ENCODE measurements at regions not wholly inside any gene's neighbourhood (a gene's known extent, or its start where the extent isn't known, plus 50 kb on each side); places are given as distances from the start of the nearest gene placed in this dataset.

GRCh38 chr2:240245706-240246105, 105.2 kb upstream of the OTOS start:
- no peaks in the 10 kb centered on the region for H4K20me1 ChIP-seq (ENCODE audit: insufficient read depth, low read depth, low read length)
- H3K36me3 ChIP-seq (ENCODE audit: insufficient read depth, low read length): no peaks in the 10 kb centered on the region
- no peak overlapping the region for H2AFZ ChIP-seq (ENCODE audit: low read length)
- H3K27ac ChIP-seq (ENCODE audit: low read length): no peak overlapping the region
- no peak overlapping the region for H3K4me3 ChIP-seq (ENCODE audit: low read length)
- H3K4me2 ChIP-seq (ENCODE audit: low read depth, low read length, poor library complexity, severe bottlenecking): no peak overlapping the region
- no peaks in the 10 kb centered on the region for H3K4me1 ChIP-seq (ENCODE audit: low read length)
- no peaks in the 10 kb centered on the region for H3K9me3 ChIP-seq (ENCODE audit: low read length)
- no peaks in the 10 kb centered on the region for H3K79me2 ChIP-seq (ENCODE audit: low read length)
- H3K27me3 ChIP-seq (ENCODE audit: low read length): no peaks in the 10 kb centered on the region
- no peaks in the 10 kb centered on the region for H3K9me2 ChIP-seq (replicated peaks; ENCODE audit: insufficient read depth, low read length)
- no peak overlapping the region for H3K9ac ChIP-seq (ENCODE audit: low read length)
- no peak for DNase-seq

GRCh38 chr2:240246173-240246820, 105.8 kb upstream of the OTOS start:
- Histone ChIP-seq H3K9me3 (ENCODE audit: low read length) (no peaks in the 10 kb centered on the region), H3K9me2 (replicated peaks; ENCODE audit: insufficient read depth, low read length) (no peaks in the 10 kb centered on the region), H3K4me3 (ENCODE audit: low read length) (no peak overlapping the region), H3K4me2 (ENCODE audit: low read depth, low read length, poor library complexity, severe bottlenecking) (no peak overlapping the region), H3K79me2 (ENCODE audit: low read length) (no peaks in the 10 kb centered on the region), H3K27ac (ENCODE audit: low read length) (no peak overlapping the region), H3K36me3 (ENCODE audit: insufficient read depth, low read length) (no peaks in the 10 kb centered on the region), H3K4me1 (ENCODE audit: low read length) (no peaks in the 10 kb centered on the region), H3K27me3 (ENCODE audit: low read length) (no peaks in the 10 kb centered on the region), H4K20me1 (ENCODE audit: insufficient read depth, low read depth, low read length) (no peaks in the 10 kb centered on the region), H3K9ac (ENCODE audit: low read length) (no peak overlapping the region), H2AFZ (ENCODE audit: low read length) (no peak overlapping the region)
- DNase-seq: no peak

- Histone ChIP-seq H3K79me2 (ENCODE audit: low read length) (no peaks in the 10 kb centered on the region), H3K9me3 (ENCODE audit: low read length) (no peaks in the 10 kb centered on the region), H2AFZ (ENCODE audit: low read length) (no peak overlapping the region), H3K4me2 (ENCODE audit: low read depth, low read length, poor library complexity, severe bottlenecking) (no peak overlapping the region), H3K36me3 (ENCODE audit: insufficient read depth, low read length) (no peaks in the 10 kb centered on the region), H4K20me1 (ENCODE audit: insufficient read depth, low read depth, low read length) (no peaks in the 10 kb centered on the region), H3K4me3 (ENCODE audit: low read length) (no peak overlapping the region), H3K4me1 (ENCODE audit: low read length) (no peaks in the 10 kb centered on the region), H3K27me3 (ENCODE audit: low read length) (no peaks in the 10 kb centered on the region), H3K9ac (ENCODE audit: low read length) (no peak overlapping the region), H3K9me2 (replicated peaks; ENCODE audit: insufficient read depth, low read length) (no peaks in the 10 kb centered on the region), H3K27ac (ENCODE audit: low read length) (no peak overlapping the region)
- DNase-seq: no peak
These were observed 106.9 kb upstream of the OTOS start for GRCh38 chr2:240247241-240247867.

- H2AFZ ChIP-seq (ENCODE audit: low read length): no peak overlapping the region
- no peaks in the 10 kb centered on the region for H3K9me3 ChIP-seq (ENCODE audit: low read length)
- no peak overlapping the region for H3K27ac ChIP-seq (ENCODE audit: low read length)
- H3K4me2 ChIP-seq (ENCODE audit: low read depth, low read length, poor library complexity, severe bottlenecking): no peak overlapping the region
- H3K9me2 ChIP-seq (replicated peaks; ENCODE audit: insufficient read depth, low read length): no peaks in the 10 kb centered on the region
- no peaks in the 10 kb centered on the region for H3K4me1 ChIP-seq (ENCODE audit: low read length)
- no peaks in the 10 kb centered on the region for H3K27me3 ChIP-seq (ENCODE audit: low read length)
- H3K4me3 ChIP-seq (ENCODE audit: low read length): no peak overlapping the region
- H3K9ac ChIP-seq (ENCODE audit: low read length): no peak overlapping the region
- no peaks in the 10 kb centered on the region for H3K79me2 ChIP-seq (ENCODE audit: low read length)
- no peak for DNase-seq
- no peaks in the 10 kb centered on the region for H4K20me1 ChIP-seq (ENCODE audit: insufficient read depth, low read depth, low read length)
- no peaks in the 10 kb centered on the region for H3K36me3 ChIP-seq (ENCODE audit: insufficient read depth, low read length)
These were observed 107.6 kb upstream of the OTOS start for GRCh38 chr2:240247868-240248720.

GRCh38 chr2:240248721-240249422, 108.4 kb upstream of the OTOS start:
- Histone ChIP-seq H3K4me3 (ENCODE audit: low read length) (no peak overlapping the region), H3K9ac (ENCODE audit: low read length) (no peak overlapping the region), H3K4me2 (ENCODE audit: low read depth, low read length, poor library complexity, severe bottlenecking) (no peak overlapping the region), H3K9me2 (replicated peaks; ENCODE audit: insufficient read depth, low read length) (no peaks in the 10 kb centered on the region), H3K27ac (ENCODE audit: low read length) (no peak overlapping the region), H3K36me3 (ENCODE audit: insufficient read depth, low read length) (no peaks in the 10 kb centered on the region), H2AFZ (ENCODE audit: low read length) (no peak overlapping the region), H3K27me3 (ENCODE audit: low read length) (no peaks in the 10 kb centered on the region), H3K79me2 (ENCODE audit: low read length) (no peaks in the 10 kb centered on the region), H4K20me1 (ENCODE audit: insufficient read depth, low read depth, low read length) (no peaks in the 10 kb centered on the region), H3K9me3 (ENCODE audit: low read length) (no peaks in the 10 kb centered on the region), H3K4me1 (ENCODE audit: low read length) (no peaks in the 10 kb centered on the region)
- no peak for DNase-seq

GRCh38 chr2:240249423-240250149, 109.1 kb upstream of the OTOS start:
- Histone ChIP-seq H3K9me3 (ENCODE audit: low read length) (no peaks in the 10 kb centered on the region), H3K4me2 (ENCODE audit: low read depth, low read length, poor library complexity, severe bottlenecking) (no peak overlapping the region), H3K4me1 (ENCODE audit: low read length) (no peaks in the 10 kb centered on the region), H3K9me2 (replicated peaks; ENCODE audit: insufficient read depth, low read length) (no peaks in the 10 kb centered on the region), H3K36me3 (ENCODE audit: insufficient read depth, low read length) (no peaks in the 10 kb centered on the region), H3K79me2 (ENCODE audit: low read length) (no peaks in the 10 kb centered on the region), H2AFZ (ENCODE audit: low read length) (no peak overlapping the region), H3K4me3 (ENCODE audit: low read length) (no peak overlapping the region), H3K27ac (ENCODE audit: low read length) (no peak overlapping the region), H3K9ac (ENCODE audit: low read length) (no peak overlapping the region), H3K27me3 (ENCODE audit: low read length) (no peaks in the 10 kb centered on the region), H4K20me1 (ENCODE audit: insufficient read depth, low read depth, low read length) (no peaks in the 10 kb centered on the region)
- no peak for DNase-seq

GRCh38 chr2:240250150-240250984, 109.9 kb upstream of the OTOS start:
- Histone ChIP-seq H3K27ac (ENCODE audit: low read length) (no peak overlapping the region), H2AFZ (ENCODE audit: low read length) (no peak overlapping the region), H3K36me3 (ENCODE audit: insufficient read depth, low read length) (no peaks in the 10 kb centered on the region), H3K27me3 (ENCODE audit: low read length) (no peaks in the 10 kb centered on the region), H3K9ac (ENCODE audit: low read length) (no peak overlapping the region), H4K20me1 (ENCODE audit: insufficient read depth, low read depth, low read length) (no peaks in the 10 kb centered on the region), H3K4me1 (ENCODE audit: low read length) (no peaks in the 10 kb centered on the region), H3K4me2 (ENCODE audit: low read depth, low read length, poor library complexity, severe bottlenecking) (no peak overlapping the region), H3K4me3 (ENCODE audit: low read length) (no peak overlapping the region), H3K9me2 (replicated peaks; ENCODE audit: insufficient read depth, low read length) (no peaks in the 10 kb centered on the region), H3K79me2 (ENCODE audit: low read length) (no peaks in the 10 kb centered on the region), H3K9me3 (ENCODE audit: low read length) (no peaks in the 10 kb centered on the region)
- no peak for DNase-seq
